Progenitor cell of endocrine pancreas (in vitro differentiated cells): ENCODE measurements at regions not wholly inside any gene's neighbourhood (a gene's known extent, or its start where the extent isn't known, plus 50 kb on each side); places are given as distances from the start of the nearest gene placed in this dataset.

Source experiments
- DNase-seq: peaks from one replicate; pipeline ENCODE4 v3.0.0; 2021; ENCODE audit warnings: low spot score; ENCODE audit not compliant: unreplicated experiment
- H3K27ac Mint-ChIP-seq: 2 replicates; pipeline ENCODE4 v1.8.0; 2021; ENCODE audit warnings: mild to moderate bottlenecking, moderate library complexity, mixed read lengths
- H3K27me3 Mint-ChIP-seq: 2 replicates; pipeline ENCODE4 v1.8.0; 2021; ENCODE audit warnings: mixed read lengths
- H3K36me3 Mint-ChIP-seq: 2 replicates; pipeline ENCODE4 v1.8.0; 2022; ENCODE audit warnings: mixed read lengths; ENCODE audit not compliant: insufficient read depth
- H3K4me1 Mint-ChIP-seq: 2 replicates; pipeline ENCODE4 v1.8.0; 2021; ENCODE audit warnings: low read depth, mixed read lengths
- H3K4me3 Mint-ChIP-seq: 2 replicates; pipeline ENCODE4 v1.8.0; 2021; ENCODE audit warnings: low read depth, mild to moderate bottlenecking, moderate library complexity, mixed read lengths
- H3K9me3 Mint-ChIP-seq: 2 replicates; pipeline ENCODE4 v1.8.0; 2021; ENCODE audit warnings: low read depth, mixed read lengths
- TF ChIP-seq, protein P1 (sequence below): fragments of 200-600 bp; sonication (generic); IDR thresholded peaks from one replicate; pipeline ENCODE4 v1.5.0; 2021; ENCODE audit warnings: antibody characterized with exemption, mild to moderate bottlenecking; ENCODE audit not compliant: unreplicated experiment

DNA sequence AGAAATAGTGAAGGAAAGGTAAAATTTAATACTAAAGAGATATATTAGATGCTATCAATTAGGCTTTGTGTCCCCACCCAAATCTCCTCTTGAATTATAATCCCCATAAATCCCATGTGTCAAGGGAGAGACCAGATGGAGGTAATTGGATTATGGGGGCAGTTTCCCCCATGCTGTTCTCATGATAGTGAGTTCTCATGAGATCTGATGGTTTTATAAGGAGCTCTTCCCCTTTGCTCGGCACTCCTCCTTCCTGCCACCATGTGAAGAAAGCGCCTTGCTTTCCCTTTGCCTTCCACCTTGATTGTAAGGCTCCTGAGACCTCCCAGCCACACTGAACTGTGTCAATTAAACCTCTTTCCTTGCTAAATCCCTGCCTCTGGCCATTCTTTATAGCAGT lies 697.0 kb upstream of the RGMB start:
- no peaks in the 10 kb centered on the region for H3K36me3 Mint-ChIP-seq
- no peaks in the 10 kb centered on the region for H3K27me3 Mint-ChIP-seq
- no peak for DNase-seq
- no peaks in the 10 kb centered on the region for H3K9me3 Mint-ChIP-seq
- TF ChIP-seq, protein P1, sequence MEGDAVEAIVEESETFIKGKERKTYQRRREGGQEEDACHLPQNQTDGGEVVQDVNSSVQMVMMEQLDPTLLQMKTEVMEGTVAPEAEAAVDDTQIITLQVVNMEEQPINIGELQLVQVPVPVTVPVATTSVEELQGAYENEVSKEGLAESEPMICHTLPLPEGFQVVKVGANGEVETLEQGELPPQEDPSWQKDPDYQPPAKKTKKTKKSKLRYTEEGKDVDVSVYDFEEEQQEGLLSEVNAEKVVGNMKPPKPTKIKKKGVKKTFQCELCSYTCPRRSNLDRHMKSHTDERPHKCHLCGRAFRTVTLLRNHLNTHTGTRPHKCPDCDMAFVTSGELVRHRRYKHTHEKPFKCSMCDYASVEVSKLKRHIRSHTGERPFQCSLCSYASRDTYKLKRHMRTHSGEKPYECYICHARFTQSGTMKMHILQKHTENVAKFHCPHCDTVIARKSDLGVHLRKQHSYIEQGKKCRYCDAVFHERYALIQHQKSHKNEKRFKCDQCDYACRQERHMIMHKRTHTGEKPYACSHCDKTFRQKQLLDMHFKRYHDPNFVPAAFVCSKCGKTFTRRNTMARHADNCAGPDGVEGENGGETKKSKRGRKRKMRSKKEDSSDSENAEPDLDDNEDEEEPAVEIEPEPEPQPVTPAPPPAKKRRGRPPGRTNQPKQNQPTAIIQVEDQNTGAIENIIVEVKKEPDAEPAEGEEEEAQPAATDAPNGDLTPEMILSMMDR = no peak
- no peak overlapping the region for H3K27ac Mint-ChIP-seq
- H3K4me1 Mint-ChIP-seq = no peaks in the 10 kb centered on the region
- no peak overlapping the region for H3K4me3 Mint-ChIP-seq

DNA sequence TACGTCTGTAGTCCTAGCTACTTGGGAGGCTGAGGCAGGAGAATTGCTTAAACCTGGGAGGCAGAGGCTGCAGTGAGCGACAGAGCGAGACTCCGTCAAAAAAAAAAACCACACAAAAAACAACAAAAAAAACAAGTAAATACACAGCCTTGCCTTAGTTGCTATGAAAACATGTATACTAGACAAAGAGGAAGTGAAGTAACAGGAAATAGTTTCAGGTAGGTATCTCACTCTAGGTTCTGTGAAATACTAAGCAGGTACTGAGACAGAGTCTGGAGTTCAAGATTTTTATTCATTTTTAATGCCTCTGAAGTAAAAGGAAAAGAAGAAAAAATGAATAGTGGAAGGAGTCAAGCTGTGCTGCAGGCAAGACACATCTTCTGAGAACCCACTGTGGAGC lies 687.9 kb upstream of the RGMB start:
- no peak for DNase-seq
- H3K4me3 Mint-ChIP-seq = no peak overlapping the region
- H3K9me3 Mint-ChIP-seq = no peaks in the 10 kb centered on the region
- H3K27me3 Mint-ChIP-seq = no peaks in the 10 kb centered on the region
- no peak overlapping the region for H3K27ac Mint-ChIP-seq
- H3K4me1 Mint-ChIP-seq = no peaks in the 10 kb centered on the region
- TF ChIP-seq, protein P1 = no peak
- H3K36me3 Mint-ChIP-seq = no peaks in the 10 kb centered on the region

DNA sequence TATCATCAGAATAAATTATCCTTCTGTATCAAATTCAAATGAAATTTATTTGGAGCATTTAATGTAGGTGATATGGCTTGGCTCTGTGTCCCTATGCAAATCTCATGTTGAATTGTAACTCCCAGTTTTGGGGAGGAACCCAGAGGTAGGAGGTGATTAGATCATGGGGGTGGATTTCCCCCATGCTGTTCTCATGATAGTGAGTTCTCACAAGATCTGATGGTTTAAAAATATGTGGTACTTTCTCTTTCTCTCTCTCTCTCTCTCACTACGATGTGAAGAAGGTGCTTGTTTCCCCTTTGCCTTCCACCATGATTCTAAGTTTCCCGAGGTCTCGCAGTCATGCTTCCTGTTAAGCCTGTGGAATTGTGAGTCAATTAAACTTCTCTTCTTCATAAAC lies 678.4 kb upstream of the RGMB start:
- Mint-ChIP-seq H3K4me1 (peaks cover 4% of the 10 kb centered on the region), H3K9me3 (no peaks in the 10 kb centered on the region), H3K27ac (no peak overlapping the region), H3K27me3 (no peaks in the 10 kb centered on the region), H3K36me3 (no peaks in the 10 kb centered on the region), H3K4me3 (no peak overlapping the region)
- DNase-seq = no peak
- TF ChIP-seq, protein P1 = no peak

DNA sequence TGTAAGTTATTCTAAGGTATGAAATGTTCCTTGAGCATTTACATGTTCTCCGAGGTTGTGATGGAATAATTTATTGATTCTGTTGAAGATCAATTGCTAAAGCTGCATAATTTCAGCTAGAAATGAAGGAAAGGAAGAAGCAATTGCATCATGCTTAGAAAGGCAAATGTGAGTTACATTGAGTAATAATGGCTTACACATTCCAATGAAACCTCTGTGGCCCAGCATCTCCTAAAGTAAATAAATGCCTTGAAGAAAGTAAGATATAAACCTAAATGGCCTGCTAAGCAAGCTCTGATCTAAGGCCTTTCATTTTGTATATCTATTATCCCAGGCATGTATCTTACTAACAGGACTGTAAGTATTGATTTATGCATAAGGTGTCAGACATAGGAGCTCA lies 677.3 kb upstream of the RGMB start:
- DNase-seq = no peak
- Mint-ChIP-seq H3K4me3 (no peak overlapping the region), H3K27ac (no peak overlapping the region), H3K36me3 (no peaks in the 10 kb centered on the region), H3K9me3 (no peaks in the 10 kb centered on the region), H3K4me1 (peaks cover 4% of the 10 kb centered on the region), H3K27me3 (no peaks in the 10 kb centered on the region)
- TF ChIP-seq, protein P1 = no peak

DNA sequence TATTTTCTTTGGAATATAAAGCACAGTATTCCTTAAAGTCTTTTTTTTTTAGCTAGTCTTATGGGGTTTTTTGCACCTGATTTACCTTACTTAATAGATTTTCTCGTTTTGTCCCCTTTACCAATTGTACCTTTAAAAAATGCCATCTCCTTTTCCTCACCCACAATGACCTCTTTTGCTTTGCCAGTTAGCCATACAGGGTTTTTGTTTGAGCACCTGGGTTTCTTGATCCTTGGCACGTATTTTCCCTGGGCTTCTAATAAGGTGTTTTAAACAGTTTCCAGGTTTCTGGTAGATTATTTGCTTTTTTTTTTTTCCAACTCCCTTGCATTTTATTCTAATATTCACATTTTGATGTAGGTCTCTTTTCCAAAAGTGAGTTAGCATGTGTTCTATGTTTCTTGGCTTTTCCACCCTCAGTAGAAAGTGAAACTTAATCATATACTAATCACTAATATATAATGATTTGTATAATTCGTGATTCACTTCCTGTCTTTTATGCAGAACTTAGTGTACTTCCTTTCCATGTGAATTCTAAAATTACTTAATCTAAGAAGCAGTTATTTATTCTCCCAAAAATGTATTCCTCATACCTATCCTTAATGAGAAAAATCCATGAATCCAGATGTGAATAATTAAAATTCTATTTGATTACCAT lies 673.9 kb upstream of the RGMB start:
- peaks cover 4% of the 10 kb centered on the region for H3K4me1 Mint-ChIP-seq
- no peaks in the 10 kb centered on the region for H3K9me3 Mint-ChIP-seq
- no peaks in the 10 kb centered on the region for H3K27me3 Mint-ChIP-seq
- no peak for DNase-seq
- no peak overlapping the region for H3K4me3 Mint-ChIP-seq
- TF ChIP-seq, protein P1 = no peak
- no peaks in the 10 kb centered on the region for H3K36me3 Mint-ChIP-seq
- no peak overlapping the region for H3K27ac Mint-ChIP-seq
